ENCODE measurements at regions not wholly inside any gene's neighbourhood (a gene's known extent, or its start where the extent isn't known, plus 50 kb on each side); places are given as distances from the start of the nearest gene placed in this dataset.
"Not testable (repeated sequence)": the region's sequence is repeated elsewhere in the genome, so short reads cannot be mapped to it uniquely, and the experiment has no call there.

- DNase-seq (ENCODE audit: low spot score) (no peak), FAIRE-seq (no peak)
Measured at GRCh38 chr7:156516791-156517378, 123.7 kb upstream of the RNF32 start.

- DNase-seq (ENCODE audit: low spot score), result no peak
Measured at GRCh38 chr7:156515911-156516790, 124.4 kb upstream of the RNF32 start.

GRCh38 chr7:156514851-156515250 lies 125.7 kb upstream of the RNF32 start:
- DNase-seq (ENCODE audit: low spot score) (no peak), FAIRE-seq (no peak)

More at GRCh38 chr7:156515911-156516790, 124.4 kb upstream of the RNF32 start:
- no peak for FAIRE-seq

GRCh38 chr7:156511426-156511825 lies 129.1 kb upstream of the RNF32 start:
- FAIRE-seq (no peak), DNase-seq (ENCODE audit: low spot score) (no peak)

- no peak for DNase-seq (ENCODE audit: low spot score)
- FAIRE-seq, result no peak
Measured at GRCh38 chr7:156510966-156511365, 129.6 kb upstream of the RNF32 start.

- no peak for FAIRE-seq
- no peak for DNase-seq (ENCODE audit: low spot score)
Measured at GRCh38 chr7:156509216-156509615, 131.4 kb upstream of the RNF32 start.

GRCh38 chr7:156505876-156506275 lies 134.7 kb upstream of the RNF32 start:
- no peak for DNase-seq (ENCODE audit: low spot score)
- no peak for FAIRE-seq

- FAIRE-seq, result no peak
- DNase-seq (ENCODE audit: low spot score), result peak; percentile 52
Measured at GRCh38 chr7:156504687-156505545, 135.7 kb upstream of the RNF32 start.

GRCh38 chr7:156504006-156504405 lies 136.6 kb upstream of the RNF32 start:
- FAIRE-seq, result no peak
- DNase-seq (ENCODE audit: low spot score), result no peak

GRCh38 chr7:156503196-156503595 lies 137.4 kb upstream of the RNF32 start:
- no peak for FAIRE-seq
- DNase-seq (ENCODE audit: low spot score), result no peak

- not testable (repeated sequence) for FAIRE-seq; DNase-seq (ENCODE audit: low spot score)
Measured at GRCh38 chr7:156501815-156502214, 138.8 kb upstream of the RNF32 start.

- FAIRE-seq (no peak), DNase-seq (ENCODE audit: low spot score) (no peak)
Measured at GRCh38 chr7:156499247-156499881, 141.2 kb upstream of the RNF32 start.

- FAIRE-seq, result no peak
- no peak for DNase-seq (ENCODE audit: low spot score)
Measured at GRCh38 chr7:156497776-156498509, 142.6 kb upstream of the RNF32 start.

- no peak for FAIRE-seq
- DNase-seq (ENCODE audit: low spot score), result no peak
Measured at GRCh38 chr7:156496865-156497264, 143.7 kb upstream of the RNF32 start.

GRCh38 chr7:156496363-156496769 lies 144.2 kb upstream of the RNF32 start:
- DNase-seq (ENCODE audit: low spot score) (no peak), FAIRE-seq (no peak)

GRCh38 chr7:156494960-156495359 lies 145.6 kb upstream of the RNF32 start:
- no peak for FAIRE-seq
- DNase-seq (ENCODE audit: low spot score), result no peak

GRCh38 chr7:156493942-156494341 lies 146.6 kb upstream of the RNF32 start:
- FAIRE-seq (no peak), DNase-seq (ENCODE audit: low spot score) (no peak)

GRCh38 chr7:156492170-156492569 lies 148.4 kb upstream of the RNF32 start:
- FAIRE-seq (no peak), DNase-seq (ENCODE audit: low spot score) (no peak)

- DNase-seq (ENCODE audit: low spot score) (no peak), FAIRE-seq (no peak)
Measured at GRCh38 chr7:156491435-156491834, 149.1 kb upstream of the RNF32 start.

GRCh38 chr7:156490021-156490800 lies 150.4 kb upstream of the RNF32 start:
- FAIRE-seq (no peak), DNase-seq (ENCODE audit: low spot score) (no peak)

All from RCC 7860 (cell line).